AG09309 (cell line): ENCODE measurements at regions not wholly inside any gene's neighbourhood (a gene's known extent, or its start where the extent isn't known, plus 50 kb on each side); places are given as distances from the start of the nearest gene placed in this dataset.

Experiments
- DNase-seq: peaks from one replicate; pipeline ENCODE4 v3.0.0-alpha.2; 2010; ENCODE audit warnings: low read depth
- H3K4me3 ChIP-seq: 2 replicates; pipeline ENCODE4 v1.5.1; 2011; ENCODE audit warnings: mild to moderate bottlenecking, low read depth, low read length, moderate library complexity; ENCODE audit not compliant: control insufficient read depth
- TF ChIP-seq, protein P1 (sequence below): IDR thresholded peaks from 2 replicates; pipeline ENCODE4 v1.5.1; 2011; ENCODE audit warnings: mild to moderate bottlenecking, low read depth, low read length, inconsistent platforms; ENCODE audit not compliant: insufficient read depth, control insufficient read depth; ENCODE audit errors: missing control alignments

DNA sequence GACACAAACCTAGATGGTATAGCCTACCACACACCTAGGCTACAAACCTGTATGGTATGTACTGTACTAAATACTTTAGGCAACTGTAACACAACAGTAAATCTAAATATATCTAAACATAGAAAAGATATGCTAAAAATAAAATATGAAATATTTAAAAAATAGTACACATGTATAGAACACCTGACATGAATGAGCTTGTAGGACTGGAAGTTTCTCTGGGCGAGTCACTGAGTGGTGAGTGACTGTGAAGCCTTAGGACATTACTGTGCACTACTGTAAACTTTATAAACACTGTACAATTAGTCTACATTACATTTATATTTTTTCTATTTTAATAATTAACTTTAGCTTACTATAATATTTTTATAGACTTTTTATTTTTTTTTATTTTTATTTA is 1301.3 kb downstream of the FAM181B start:
- DNase-seq, result no peak
- TF ChIP-seq, protein P1, sequence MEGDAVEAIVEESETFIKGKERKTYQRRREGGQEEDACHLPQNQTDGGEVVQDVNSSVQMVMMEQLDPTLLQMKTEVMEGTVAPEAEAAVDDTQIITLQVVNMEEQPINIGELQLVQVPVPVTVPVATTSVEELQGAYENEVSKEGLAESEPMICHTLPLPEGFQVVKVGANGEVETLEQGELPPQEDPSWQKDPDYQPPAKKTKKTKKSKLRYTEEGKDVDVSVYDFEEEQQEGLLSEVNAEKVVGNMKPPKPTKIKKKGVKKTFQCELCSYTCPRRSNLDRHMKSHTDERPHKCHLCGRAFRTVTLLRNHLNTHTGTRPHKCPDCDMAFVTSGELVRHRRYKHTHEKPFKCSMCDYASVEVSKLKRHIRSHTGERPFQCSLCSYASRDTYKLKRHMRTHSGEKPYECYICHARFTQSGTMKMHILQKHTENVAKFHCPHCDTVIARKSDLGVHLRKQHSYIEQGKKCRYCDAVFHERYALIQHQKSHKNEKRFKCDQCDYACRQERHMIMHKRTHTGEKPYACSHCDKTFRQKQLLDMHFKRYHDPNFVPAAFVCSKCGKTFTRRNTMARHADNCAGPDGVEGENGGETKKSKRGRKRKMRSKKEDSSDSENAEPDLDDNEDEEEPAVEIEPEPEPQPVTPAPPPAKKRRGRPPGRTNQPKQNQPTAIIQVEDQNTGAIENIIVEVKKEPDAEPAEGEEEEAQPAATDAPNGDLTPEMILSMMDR, result no peak
- no peak overlapping the region for H3K4me3 ChIP-seq

DNA sequence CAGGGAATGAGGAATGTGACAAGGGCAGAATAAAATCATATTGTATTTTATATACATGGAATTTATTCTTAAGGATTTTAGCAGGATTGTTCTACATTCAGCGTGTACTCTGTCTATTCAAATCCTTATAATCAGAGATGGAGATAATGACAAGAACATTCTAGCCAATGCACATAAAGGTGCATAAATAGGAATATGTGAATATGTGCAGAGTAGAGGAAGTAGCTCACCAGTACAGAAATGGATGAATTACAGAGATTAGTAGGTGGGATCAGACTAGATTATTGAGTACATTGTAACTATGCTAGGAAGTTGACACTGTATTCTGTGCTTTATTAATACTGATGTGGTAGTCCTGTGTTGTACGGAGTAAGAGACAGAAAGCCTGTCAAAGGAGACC is 1308.8 kb downstream of the FAM181B start:
- H3K4me3 ChIP-seq, result no peak overlapping the region
- no peak for DNase-seq
- TF ChIP-seq, protein P1, result no peak

DNA sequence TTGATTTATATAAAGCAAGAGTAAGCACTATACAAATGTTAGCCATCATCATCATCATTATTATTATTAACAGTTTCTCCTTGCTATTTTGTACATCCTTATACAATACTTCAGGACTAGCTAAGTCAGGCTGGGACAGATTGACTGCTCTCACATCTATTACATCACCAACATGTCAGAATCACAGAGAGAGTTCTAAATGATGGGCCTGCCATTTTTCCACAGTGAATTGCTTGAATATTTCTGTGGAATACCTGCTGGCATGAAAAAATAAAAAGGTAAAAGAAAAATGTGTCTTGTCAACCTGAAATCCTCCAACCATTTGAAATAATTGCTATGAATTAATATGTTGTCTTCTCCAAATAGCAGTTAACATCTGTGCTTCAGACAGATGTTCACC is 1311.3 kb downstream of the FAM181B start:
- TF ChIP-seq, protein P1, result no peak
- no peak for DNase-seq
- H3K4me3 ChIP-seq, result no peak overlapping the region

DNA sequence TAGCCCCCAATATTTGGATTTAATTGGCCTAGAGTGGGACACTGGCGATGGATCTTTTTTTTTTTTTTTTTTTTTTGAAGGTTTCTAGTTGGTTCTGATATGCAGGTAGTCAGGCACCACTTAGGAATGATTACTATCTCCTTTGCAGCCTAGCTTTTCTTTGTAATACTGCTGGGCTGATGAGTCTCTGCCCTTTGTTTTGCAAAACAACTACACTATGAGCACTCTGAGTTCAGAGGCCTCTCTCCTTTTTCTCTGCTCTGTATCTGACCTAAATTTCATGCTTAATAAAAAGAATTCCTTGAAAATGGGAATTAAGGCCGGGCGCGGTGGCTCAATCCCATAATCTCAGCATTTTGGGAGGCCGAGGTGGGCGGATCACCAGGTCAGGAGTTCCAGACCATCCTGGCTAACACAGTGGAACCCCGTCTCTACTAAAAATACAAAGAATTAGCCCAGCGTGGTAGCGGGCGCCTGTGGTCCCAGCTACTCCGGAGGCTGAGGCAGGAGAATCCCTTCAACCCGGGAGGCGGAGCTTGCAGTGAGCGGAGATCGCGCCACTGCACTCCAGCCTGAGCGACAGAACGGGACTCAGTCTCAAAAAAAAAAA is 1312.3 kb downstream of the FAM181B start:
- H3K4me3 ChIP-seq, result no peak overlapping the region
- TF ChIP-seq, protein P1, result no peak
- no peak for DNase-seq

DNA sequence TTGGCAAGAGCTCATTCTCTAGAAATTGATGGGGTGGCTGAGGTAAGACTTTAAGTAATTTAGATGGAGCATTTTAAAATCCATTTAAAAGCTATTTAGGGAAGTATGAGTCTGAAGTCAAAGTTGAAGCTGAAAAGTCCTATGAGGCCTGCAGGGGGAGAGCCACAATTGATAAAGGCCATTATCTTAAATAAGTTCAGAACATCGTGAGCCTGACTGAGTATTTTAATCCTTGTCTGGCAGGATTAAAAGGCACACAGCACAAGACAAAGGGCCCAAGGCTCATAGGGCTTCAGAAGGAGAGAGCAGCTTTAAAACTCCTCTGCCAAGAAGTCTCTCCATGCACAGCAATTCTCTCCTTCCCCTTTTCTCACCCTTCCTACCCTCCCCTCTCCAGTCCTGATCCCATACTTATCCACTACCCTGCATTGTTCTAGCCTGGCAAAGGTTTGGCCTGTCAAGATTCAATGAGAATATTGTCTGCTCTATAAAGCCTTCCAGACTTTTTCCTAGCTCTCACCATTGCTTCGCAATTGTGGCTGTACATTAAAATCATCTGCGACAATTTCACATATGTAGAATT is 1312.9 kb downstream of the FAM181B start:
- no peak overlapping the region for H3K4me3 ChIP-seq
- TF ChIP-seq, protein P1, result no peak
- no peak for DNase-seq

DNA sequence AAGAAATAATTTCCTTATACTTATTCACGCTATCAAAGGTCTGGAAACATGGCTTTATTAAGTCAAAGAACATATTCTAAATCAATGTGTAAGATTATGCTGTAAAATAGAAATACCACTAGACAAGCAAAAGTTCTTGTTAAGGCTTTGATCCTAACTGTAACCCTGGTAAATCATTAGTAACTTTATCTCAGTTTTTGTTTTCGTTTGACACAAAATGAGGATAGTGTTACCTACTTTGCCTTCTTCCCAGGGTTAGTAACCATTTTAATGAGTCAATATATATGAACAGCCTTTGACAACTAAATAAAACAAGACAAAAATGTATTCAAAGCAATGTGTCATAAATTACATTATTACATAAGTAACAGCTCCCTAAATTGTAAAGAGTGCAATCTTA is 1336.3 kb downstream of the FAM181B start:
- no peak for DNase-seq
- TF ChIP-seq, protein P1, result no peak
- no peak overlapping the region for H3K4me3 ChIP-seq
